ENCODE measurements at regions not wholly inside any gene's neighbourhood (a gene's known extent, or its start where the extent isn't known, plus 50 kb on each side); places are given as distances from the start of the nearest gene placed in this dataset.
"Not testable (repeated sequence)": the region's sequence is repeated elsewhere in the genome, so short reads cannot be mapped to it uniquely, and the experiment has no call there.

DNA sequence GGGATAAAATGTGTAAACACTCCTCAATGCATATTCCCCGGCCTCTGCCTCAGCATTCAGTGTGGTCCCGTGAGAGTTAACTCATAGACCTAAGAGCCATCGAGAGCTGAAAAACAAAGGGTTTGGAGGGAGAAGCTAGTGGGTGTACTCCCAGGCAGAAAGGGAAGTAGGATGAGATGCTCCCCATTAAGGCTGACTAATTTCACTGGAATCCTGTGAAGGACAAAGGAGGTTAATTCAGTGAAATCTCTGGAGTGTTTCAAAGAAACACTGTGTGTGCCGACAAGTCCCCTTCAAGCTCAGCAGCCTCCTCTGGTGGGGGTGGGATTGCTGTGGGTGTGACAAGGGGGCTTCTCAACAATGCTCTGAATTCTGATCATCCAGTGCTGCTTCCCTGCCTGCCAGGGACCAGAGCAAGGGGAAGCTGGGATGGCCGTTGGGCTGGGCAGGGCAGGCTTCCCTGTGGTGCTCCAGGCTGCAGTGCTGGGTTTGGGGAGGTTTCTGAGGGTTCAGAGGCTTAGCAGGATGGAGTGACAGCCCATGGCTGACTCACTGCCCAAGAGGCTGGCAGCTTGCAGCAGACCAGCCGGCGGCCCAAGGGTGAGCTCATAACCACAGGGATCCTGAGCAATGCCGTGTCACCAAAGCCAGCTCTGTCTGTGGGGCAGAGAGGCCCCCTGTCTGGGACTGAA lies 61.4 kb upstream of the BMAL1 start:
- TF ChIP-seq, protein P1, sequence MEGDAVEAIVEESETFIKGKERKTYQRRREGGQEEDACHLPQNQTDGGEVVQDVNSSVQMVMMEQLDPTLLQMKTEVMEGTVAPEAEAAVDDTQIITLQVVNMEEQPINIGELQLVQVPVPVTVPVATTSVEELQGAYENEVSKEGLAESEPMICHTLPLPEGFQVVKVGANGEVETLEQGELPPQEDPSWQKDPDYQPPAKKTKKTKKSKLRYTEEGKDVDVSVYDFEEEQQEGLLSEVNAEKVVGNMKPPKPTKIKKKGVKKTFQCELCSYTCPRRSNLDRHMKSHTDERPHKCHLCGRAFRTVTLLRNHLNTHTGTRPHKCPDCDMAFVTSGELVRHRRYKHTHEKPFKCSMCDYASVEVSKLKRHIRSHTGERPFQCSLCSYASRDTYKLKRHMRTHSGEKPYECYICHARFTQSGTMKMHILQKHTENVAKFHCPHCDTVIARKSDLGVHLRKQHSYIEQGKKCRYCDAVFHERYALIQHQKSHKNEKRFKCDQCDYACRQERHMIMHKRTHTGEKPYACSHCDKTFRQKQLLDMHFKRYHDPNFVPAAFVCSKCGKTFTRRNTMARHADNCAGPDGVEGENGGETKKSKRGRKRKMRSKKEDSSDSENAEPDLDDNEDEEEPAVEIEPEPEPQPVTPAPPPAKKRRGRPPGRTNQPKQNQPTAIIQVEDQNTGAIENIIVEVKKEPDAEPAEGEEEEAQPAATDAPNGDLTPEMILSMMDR (IDR thresholded peaks at IDR 0.05; ENCODE audit: insufficient read depth, low read depth, low read length, missing control alignments): no peak
- no peak for DNase-seq (ENCODE audit: low read depth)
- no peak overlapping the region for H3K4me3 ChIP-seq (ENCODE audit: low read depth, low read length)

DNA sequence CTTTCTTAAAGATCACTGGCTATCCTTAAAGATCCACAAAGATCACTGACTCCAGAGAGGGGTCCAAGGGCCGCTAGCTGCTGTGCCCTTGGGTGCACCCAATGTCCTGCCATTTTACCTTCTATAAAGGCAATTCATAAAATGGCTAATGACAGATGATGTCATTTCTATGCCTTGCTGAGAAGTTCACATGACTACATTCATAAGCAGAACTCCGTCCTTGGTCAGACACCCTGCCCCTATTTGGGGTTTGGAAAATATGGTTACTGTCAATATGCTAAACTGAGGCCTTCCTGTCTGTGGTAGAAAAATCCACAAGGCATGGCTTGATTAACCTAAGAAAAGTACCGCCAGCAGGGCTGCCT lies 60.9 kb upstream of the BMAL1 start:
- no peak for DNase-seq (ENCODE audit: low read depth)

GRCh38 chr11:13218685-13219084 lies 58.9 kb upstream of the BMAL1 start:
- not testable (repeated sequence) for DNase-seq (ENCODE audit: low read depth); H3K4me3 ChIP-seq (ENCODE audit: low read depth, low read length)

More for the DNA sequence above, 60.9 kb upstream of the BMAL1 start:
- no peak overlapping the region for H3K4me3 ChIP-seq (ENCODE audit: low read depth, low read length)
- TF ChIP-seq, protein P1 (IDR thresholded peaks at IDR 0.05; ENCODE audit: insufficient read depth, low read depth, low read length, missing control alignments): no peak

DNA sequence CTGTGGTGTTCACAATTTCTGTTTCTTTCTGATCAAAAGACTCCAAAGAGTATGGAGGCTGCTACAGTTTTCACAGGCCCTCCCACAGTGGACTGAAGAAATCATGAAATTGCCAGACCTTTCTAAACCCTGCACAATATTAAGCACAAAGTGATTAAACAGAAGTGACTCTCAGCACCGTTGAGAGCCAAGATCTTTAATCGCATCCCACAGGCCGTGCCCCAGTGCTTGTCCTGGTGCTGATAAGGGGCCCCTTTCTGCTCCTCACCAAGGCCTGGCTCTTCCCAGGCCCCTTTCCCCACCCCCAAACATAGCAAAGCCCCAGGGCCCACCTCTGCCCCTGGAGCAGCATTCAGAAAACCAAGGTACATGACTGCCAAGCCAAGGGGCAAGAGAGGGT lies 57.4 kb upstream of the BMAL1 start:
- TF ChIP-seq, protein P1 (IDR thresholded peaks at IDR 0.05; ENCODE audit: insufficient read depth, low read depth, low read length, missing control alignments): no peak
- no peak for DNase-seq (ENCODE audit: low read depth)

DNA sequence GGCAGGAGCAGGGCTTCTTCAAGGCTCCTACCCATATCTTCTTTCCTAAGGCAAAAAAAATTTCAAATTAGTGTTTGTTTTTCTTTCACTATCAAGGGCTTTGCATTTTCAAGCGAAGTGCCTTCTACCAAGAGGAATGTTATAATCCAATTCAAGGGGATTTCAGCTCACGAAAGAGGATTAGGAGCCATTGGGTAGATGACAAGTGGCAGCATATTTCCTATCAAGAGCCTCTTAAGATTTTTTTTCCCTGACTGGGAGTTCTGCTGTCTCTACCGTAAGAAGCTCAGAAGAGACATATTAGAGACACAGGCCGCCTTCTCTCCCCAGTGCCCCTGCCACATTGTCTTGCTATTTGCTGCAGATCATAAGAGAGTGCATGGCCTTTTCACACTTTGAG lies 55.9 kb upstream of the BMAL1 start:
- DNase-seq (ENCODE audit: low read depth): no peak
- no peak overlapping the region for H3K4me3 ChIP-seq (ENCODE audit: low read depth, low read length)
- TF ChIP-seq, protein P1 (IDR thresholded peaks at IDR 0.05; ENCODE audit: insufficient read depth, low read depth, low read length, missing control alignments): no peak

More for the DNA sequence above, 57.4 kb upstream of the BMAL1 start:
- H3K4me3 ChIP-seq (ENCODE audit: low read depth, low read length): no peak overlapping the region

DNA sequence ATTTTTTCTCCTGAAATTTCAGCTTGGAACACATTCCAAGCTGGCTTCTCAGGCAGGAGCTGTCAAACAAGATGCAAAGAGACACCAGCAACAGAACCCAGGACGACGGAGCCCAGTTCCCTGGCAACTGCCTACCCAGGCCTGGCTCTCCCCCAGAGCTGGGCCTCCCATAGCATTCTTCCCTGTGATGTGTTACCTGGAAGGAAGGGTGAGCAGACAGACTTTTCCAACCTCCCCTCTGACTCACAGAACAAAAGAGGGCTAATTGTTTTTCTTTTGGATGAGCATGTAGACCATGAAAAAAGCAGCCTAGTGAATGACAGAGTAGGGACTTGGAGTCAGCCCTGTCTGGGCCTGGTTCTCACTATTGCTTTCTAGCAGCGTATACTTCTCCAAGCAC lies 55.3 kb upstream of the BMAL1 start:
- TF ChIP-seq, protein P1 (IDR thresholded peaks at IDR 0.05; ENCODE audit: insufficient read depth, low read depth, low read length, missing control alignments): no peak
- DNase-seq (ENCODE audit: low read depth): no peak
- no peak overlapping the region for H3K4me3 ChIP-seq (ENCODE audit: low read depth, low read length)

DNA sequence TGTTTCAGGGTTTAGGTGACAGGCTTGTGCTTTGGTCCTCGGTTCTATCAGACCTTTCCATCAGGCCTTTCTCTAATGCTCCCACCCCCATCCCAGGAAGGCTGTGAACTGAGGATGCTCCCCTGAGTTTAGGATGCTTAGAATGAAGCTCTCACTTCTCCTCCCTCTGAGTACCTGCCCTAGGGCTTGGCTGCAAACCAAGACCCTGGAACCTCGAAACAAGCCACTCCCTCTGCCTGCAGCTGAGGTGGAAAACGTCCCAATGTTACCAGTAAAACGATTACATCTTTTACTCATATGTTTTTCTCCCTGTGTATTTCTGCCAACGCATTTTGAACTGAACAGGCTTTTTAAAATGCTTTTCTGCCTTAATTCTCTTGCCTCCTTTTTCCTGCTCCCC lies 54.5 kb upstream of the BMAL1 start:
- H3K4me3 ChIP-seq (ENCODE audit: low read depth, low read length): no peak overlapping the region
- no peak for DNase-seq (ENCODE audit: low read depth)
- TF ChIP-seq, protein P1 (IDR thresholded peaks at IDR 0.05; ENCODE audit: insufficient read depth, low read depth, low read length, missing control alignments): no peak
